Erythroblast (primary cell): ENCODE measurements at regions not wholly inside any gene's neighbourhood (a gene's known extent, or its start where the extent isn't known, plus 50 kb on each side); places are given as distances from the start of the nearest gene placed in this dataset.

ENCODE experiments used
- GATA1 ChIP-seq: IDR thresholded peaks from 2 replicates; pipeline ENCODE4 v1.6.1; 2011; ENCODE audit warnings: low read depth, mild to moderate bottlenecking, control low read depth, low read length, moderate library complexity
- POLR2A ChIP-seq: IDR thresholded peaks from 2 replicates; pipeline ENCODE4 v1.6.1; 2011; ENCODE audit warnings: mild to moderate bottlenecking, low read length

DNA sequence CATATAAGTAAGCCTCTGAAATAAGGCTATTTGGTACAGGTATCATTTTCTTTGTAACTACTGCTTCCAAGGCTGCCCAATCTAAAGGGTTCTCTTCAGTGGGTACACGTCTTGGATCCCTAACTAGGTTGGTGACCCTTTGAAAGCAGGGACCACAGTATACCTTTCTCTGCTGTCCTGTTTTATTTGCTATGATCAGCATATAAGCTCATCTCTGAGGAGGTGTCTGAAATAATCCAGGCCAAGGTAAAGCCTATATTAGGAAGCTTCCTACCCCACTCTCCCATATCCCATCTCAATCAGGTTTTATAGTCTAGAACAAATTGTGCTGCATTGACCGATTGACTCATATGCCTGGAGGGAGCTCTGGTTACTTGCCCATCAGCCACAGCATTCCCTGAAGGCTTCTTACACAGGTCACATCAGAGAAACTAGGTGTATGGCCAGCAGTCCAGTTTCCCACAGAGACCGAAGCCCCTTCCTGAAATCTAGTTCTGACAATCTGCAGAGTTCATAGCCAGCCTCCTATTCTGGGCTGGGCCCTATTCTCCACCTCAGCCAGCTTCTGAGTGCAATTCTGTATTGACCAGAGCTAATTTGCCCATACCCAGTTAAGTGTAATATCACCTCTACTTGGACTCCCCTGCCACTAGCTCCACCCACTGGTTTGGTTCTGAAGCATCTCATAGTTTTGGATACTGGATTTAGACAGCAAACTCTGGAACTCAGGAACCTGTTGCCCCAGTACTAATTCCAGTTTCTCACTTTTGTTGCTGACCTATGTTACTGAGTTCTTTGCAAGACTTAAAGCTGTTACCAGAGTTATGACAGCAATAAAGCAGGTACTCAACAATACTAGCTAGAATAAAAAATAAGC lies 62.1 kb upstream of the ARHGAP20 start:
- TF ChIP-seq POLR2A = no peak
- TF ChIP-seq GATA1 = no peak
